HL-60 (cell line): ENCODE measurements at regions not wholly inside any gene's neighbourhood (a gene's known extent, or its start where the extent isn't known, plus 50 kb on each side); places are given as distances from the start of the nearest gene placed in this dataset.

Experiments
- GABPA ChIP-seq: IDR thresholded peaks from 2 replicates; pipeline ENCODE4 v1.6.1; 2012; ENCODE audit warnings: low read depth
- TF ChIP-seq, protein P1 (sequence below): IDR thresholded peaks from one replicate; pipeline ENCODE4 v1.5.1; 2011; ENCODE audit warnings: low read length, control low read depth, inconsistent platforms; ENCODE audit not compliant: insufficient read depth

DNA sequence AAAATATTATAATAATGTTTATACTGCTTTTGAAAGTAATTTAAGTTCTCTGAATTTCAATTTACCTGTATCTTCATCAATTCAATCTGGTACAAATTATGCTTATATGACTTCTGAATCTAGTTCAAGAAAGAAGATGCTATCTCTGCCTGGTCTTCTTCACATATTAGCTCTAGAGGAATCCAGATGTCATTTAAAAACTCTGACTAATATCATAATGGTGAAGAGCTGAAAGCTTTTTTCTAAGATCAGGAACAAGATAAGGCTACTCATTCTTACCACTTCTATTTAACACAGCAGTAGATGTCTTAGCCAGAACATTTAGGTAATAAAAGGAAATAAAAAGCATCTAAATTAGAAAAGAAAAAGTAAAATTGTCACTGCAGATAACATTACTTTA, 636.1 kb downstream of the ARAP2 start:
- TF ChIP-seq, protein P1, sequence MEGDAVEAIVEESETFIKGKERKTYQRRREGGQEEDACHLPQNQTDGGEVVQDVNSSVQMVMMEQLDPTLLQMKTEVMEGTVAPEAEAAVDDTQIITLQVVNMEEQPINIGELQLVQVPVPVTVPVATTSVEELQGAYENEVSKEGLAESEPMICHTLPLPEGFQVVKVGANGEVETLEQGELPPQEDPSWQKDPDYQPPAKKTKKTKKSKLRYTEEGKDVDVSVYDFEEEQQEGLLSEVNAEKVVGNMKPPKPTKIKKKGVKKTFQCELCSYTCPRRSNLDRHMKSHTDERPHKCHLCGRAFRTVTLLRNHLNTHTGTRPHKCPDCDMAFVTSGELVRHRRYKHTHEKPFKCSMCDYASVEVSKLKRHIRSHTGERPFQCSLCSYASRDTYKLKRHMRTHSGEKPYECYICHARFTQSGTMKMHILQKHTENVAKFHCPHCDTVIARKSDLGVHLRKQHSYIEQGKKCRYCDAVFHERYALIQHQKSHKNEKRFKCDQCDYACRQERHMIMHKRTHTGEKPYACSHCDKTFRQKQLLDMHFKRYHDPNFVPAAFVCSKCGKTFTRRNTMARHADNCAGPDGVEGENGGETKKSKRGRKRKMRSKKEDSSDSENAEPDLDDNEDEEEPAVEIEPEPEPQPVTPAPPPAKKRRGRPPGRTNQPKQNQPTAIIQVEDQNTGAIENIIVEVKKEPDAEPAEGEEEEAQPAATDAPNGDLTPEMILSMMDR, result no peak
- TF ChIP-seq GABPA, result no peak
